ENCODE measurements at regions not wholly inside any gene's neighbourhood (a gene's known extent, or its start where the extent isn't known, plus 50 kb on each side); places are given as distances from the start of the nearest gene placed in this dataset.

GRCh38 chr13:56861476-56861875 is 279.2 kb upstream of the PRR20A start:
- TF ChIP-seq CTCF (IDR thresholded peaks at IDR 0.05; ENCODE audit: low read depth, low read length, poor library complexity, severe bottlenecking), result no peak
- no peak for TF ChIP-seq EZH2phosphoT487 (IDR thresholded peaks at IDR 0.05; ENCODE audit: borderline replicate concordance, low read length)
